OCI-LY1 (cell line): ENCODE measurements at regions not wholly inside any gene's neighbourhood (a gene's known extent, or its start where the extent isn't known, plus 50 kb on each side); places are given as distances from the start of the nearest gene placed in this dataset.

Source experiments
- H2AFZ ChIP-seq: fragments of 200-600 bp; sonication (generic), shearing (Covaris generic); 2 replicates; pipeline ENCODE4 v1.6.0; 2014; ENCODE audit warnings: antibody characterized with exemption, mild to moderate bottlenecking, low read length
- H3F3A ChIP-seq: fragments of 200-600 bp; sonication (generic), shearing (Covaris generic); 2 replicates; pipeline ENCODE4 v1.6.0; 2014; ENCODE audit warnings: mild to moderate bottlenecking, antibody characterized with exemption, low read length, moderate library complexity; ENCODE audit not compliant: insufficient read depth
- H3K27ac ChIP-seq: fragments of 200-600 bp; sonication (generic); 2 replicates; pipeline ENCODE4 v1.5.1; 2014; ENCODE audit warnings: low read length, mixed run types, mild to moderate bottlenecking, low read depth; ENCODE audit not compliant: poor library complexity, severe bottlenecking
- H3K27me3 ChIP-seq: fragments of 200-600 bp; sonication (generic); 2 replicates; pipeline ENCODE4 v1.6.0; 2014; ENCODE audit warnings: antibody characterized with exemption, mild to moderate bottlenecking, low read length, moderate library complexity; ENCODE audit not compliant: insufficient read depth
- H3K36me3 ChIP-seq: fragments of 200-600 bp; sonication (generic); 2 replicates; pipeline ENCODE4 v1.6.1; 2014; ENCODE audit warnings: mild to moderate bottlenecking, antibody characterized with exemption, low read length, moderate library complexity, mixed read lengths; ENCODE audit not compliant: insufficient read depth
- H3K4me1 ChIP-seq: fragments of 200-600 bp; sonication (generic); 2 replicates; pipeline ENCODE4 v1.5.1; 2014; ENCODE audit warnings: mild to moderate bottlenecking, low read length, moderate library complexity; ENCODE audit not compliant: insufficient read depth, severe bottlenecking
- H3K4me2 ChIP-seq: fragments of 200-600 bp; sonication (generic), shearing (Covaris generic); 2 replicates; pipeline ENCODE4 v1.6.1; 2014; ENCODE audit warnings: low read length
- H3K4me3 ChIP-seq: fragments of 200-600 bp; sonication (generic); 2 replicates; pipeline ENCODE4 v1.5.1; 2014; ENCODE audit warnings: low read length, low read depth, mild to moderate bottlenecking, mixed read lengths; ENCODE audit not compliant: poor library complexity, severe bottlenecking
- H3K79me2 ChIP-seq: fragments of 200-600 bp; shearing (Covaris generic); 2 replicates; pipeline ENCODE4 v1.6.1; 2016; ENCODE audit warnings: mixed run types, low read length, mixed read lengths; ENCODE audit not compliant: insufficient read depth
- H3K9ac ChIP-seq: fragments of 200-600 bp; sonication (generic), shearing (Covaris generic); 2 replicates; pipeline ENCODE4 v1.6.1; 2014; ENCODE audit warnings: mild to moderate bottlenecking, low read length, mixed read lengths
- H3K9me2 ChIP-seq: fragments of 200-600 bp; sonication (generic), shearing (Covaris generic); 2 replicates; pipeline ENCODE4 v1.6.1; 2014; ENCODE audit warnings: low read depth, mild to moderate bottlenecking, low read length, mixed read lengths
- H3K9me3 ChIP-seq: fragments of 200-600 bp; shearing (Covaris generic); 2 replicates; pipeline ENCODE4 v1.6.1; 2014; ENCODE audit warnings: low read length, mixed read lengths
- H4K20me1 ChIP-seq: fragments of 200-600 bp; sonication (generic), shearing (Covaris generic); 2 replicates; pipeline ENCODE4 v1.6.0; 2016; ENCODE audit warnings: mild to moderate bottlenecking, low read length; ENCODE audit not compliant: insufficient read depth
- EZH2 ChIP-seq: fragments of 200-600 bp; sonication (generic), shearing (Covaris generic); IDR thresholded peaks from 2 replicates; pipeline ENCODE4 v1.8.0; 2017; ENCODE audit warnings: borderline replicate concordance, mixed run types, mild to moderate bottlenecking, antibody characterized with exemption, low read length, moderate library complexity, mixed read lengths
- TF ChIP-seq, protein P1 (sequence below): fragments of 200-600 bp; sonication (generic), shearing (Covaris generic); IDR thresholded peaks from 2 replicates; pipeline ENCODE4 v1.5.1; 2017; ENCODE audit warnings: mild to moderate bottlenecking, antibody characterized with exemption, low read length, moderate library complexity, mixed read lengths

DNA sequence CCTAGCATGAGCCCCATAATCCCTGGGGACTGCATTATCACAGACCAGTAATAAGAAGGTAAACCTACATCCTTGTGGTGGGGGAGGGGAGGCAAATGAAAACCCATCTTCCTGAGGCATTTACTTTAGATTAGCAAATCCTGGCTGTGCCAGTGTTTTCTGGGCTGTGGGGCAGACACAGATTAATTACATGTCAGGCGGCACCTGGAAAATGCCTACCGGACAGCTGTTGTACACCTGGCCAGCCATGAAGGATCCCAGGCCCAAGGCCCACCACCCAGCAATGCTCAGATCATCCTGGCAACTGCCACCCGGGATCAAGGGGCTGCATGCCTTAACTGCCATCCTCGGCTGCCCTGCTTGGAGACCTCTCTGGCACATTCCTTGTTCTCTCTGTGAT is 59.1 kb upstream of the RASA2 start:
- TF ChIP-seq EZH2: no peak
- TF ChIP-seq, protein P1, sequence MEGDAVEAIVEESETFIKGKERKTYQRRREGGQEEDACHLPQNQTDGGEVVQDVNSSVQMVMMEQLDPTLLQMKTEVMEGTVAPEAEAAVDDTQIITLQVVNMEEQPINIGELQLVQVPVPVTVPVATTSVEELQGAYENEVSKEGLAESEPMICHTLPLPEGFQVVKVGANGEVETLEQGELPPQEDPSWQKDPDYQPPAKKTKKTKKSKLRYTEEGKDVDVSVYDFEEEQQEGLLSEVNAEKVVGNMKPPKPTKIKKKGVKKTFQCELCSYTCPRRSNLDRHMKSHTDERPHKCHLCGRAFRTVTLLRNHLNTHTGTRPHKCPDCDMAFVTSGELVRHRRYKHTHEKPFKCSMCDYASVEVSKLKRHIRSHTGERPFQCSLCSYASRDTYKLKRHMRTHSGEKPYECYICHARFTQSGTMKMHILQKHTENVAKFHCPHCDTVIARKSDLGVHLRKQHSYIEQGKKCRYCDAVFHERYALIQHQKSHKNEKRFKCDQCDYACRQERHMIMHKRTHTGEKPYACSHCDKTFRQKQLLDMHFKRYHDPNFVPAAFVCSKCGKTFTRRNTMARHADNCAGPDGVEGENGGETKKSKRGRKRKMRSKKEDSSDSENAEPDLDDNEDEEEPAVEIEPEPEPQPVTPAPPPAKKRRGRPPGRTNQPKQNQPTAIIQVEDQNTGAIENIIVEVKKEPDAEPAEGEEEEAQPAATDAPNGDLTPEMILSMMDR: no peak
- Histone ChIP-seq H3K79me2 (no peaks in the 10 kb centered on the region), H3K36me3 (peaks cover 39% of the 10 kb centered on the region), H3K27ac (no peak overlapping the region), H3K4me3 (no peak overlapping the region), H3K9ac (no peak overlapping the region), H3K27me3 (no peaks in the 10 kb centered on the region), H3K9me3 (no peaks in the 10 kb centered on the region), H3F3A (no peaks in the 10 kb centered on the region), H3K4me2 (no peak overlapping the region), H3K9me2 (no peaks in the 10 kb centered on the region), H4K20me1 (no peaks in the 10 kb centered on the region), H2AFZ (no peak overlapping the region), H3K4me1 (peaks cover 26% of the 10 kb centered on the region)

DNA sequence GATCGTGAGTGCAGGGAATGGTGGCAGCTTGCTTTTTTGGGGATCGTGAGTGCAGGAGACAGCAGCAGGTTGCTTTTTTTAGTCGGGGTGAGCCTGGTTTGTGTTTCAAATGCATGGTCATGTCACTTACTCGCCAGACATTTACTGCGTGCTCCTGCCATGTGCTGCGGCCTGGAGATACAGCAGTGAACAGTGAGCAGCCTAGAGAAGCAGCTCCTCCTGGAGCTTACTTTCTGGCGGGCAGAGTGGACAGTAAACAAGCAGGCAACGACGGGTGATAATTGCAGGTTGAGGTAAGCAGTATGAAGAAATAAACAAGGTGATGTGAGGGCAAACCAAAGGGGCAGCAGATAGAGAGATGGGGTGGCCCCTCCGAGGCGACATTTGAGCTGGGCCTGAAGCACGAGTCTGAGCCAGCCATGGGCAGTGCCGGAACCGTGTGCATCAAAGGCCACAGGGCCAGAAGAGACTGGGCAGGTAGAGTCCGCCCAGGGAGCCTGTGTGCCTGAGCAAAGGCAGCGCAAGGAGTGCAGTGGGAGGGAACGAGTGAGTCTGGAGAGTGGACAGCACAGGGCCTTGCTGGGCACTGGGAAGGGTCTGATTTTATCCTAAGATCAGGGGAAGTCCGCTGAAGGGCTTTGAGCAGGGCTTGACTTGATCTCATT is 57.3 kb upstream of the RASA2 start:
- H3K27me3 ChIP-seq: no peaks in the 10 kb centered on the region
- peaks cover 27% of the 10 kb centered on the region for H3K36me3 ChIP-seq
- H2AFZ ChIP-seq: no peak overlapping the region
- H3K9ac ChIP-seq: no peak overlapping the region
- TF ChIP-seq EZH2: no peak
- TF ChIP-seq, protein P1: no peak
- no peaks in the 10 kb centered on the region for H4K20me1 ChIP-seq
- no peaks in the 10 kb centered on the region for H3K9me3 ChIP-seq
- H3K4me3 ChIP-seq: no peak overlapping the region
- peaks cover 26% of the 10 kb centered on the region for H3K4me1 ChIP-seq
- no peak overlapping the region for H3K27ac ChIP-seq
- H3K4me2 ChIP-seq: no peak overlapping the region
- no peaks in the 10 kb centered on the region for H3K9me2 ChIP-seq
- H3K79me2 ChIP-seq: no peaks in the 10 kb centered on the region
- H3F3A ChIP-seq: no peaks in the 10 kb centered on the region

DNA sequence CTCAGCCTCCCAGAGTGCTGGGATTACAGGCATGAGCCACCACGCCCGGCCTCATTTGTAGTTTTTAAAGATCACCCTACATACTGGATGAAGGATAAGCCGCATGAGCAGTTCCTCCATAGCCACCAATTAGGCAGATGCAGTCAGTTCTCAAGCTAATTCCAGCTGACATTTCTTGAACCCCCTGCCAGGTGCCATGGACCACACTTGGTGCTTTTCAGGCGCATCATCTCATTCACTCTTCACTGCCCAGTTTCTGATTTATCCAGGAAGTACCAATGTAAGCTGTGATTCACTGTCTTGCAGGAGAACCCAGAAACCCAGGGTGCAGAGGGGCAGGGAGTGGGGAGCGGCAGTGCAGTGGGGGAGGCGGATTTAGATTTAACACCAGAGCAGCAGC is 56.5 kb upstream of the RASA2 start:
- H3K36me3 ChIP-seq: peaks cover 27% of the 10 kb centered on the region; the same call in 1 of the 2 replicates
- no peaks in the 10 kb centered on the region for H3F3A ChIP-seq
- no peak overlapping the region for H2AFZ ChIP-seq
- H4K20me1 ChIP-seq: no peaks in the 10 kb centered on the region
- H3K4me2 ChIP-seq: no peak overlapping the region
- TF ChIP-seq EZH2: no peak
- TF ChIP-seq, protein P1: no peak
- H3K9ac ChIP-seq: no peak overlapping the region
- no peaks in the 10 kb centered on the region for H3K79me2 ChIP-seq
- H3K27me3 ChIP-seq: no peaks in the 10 kb centered on the region
- no peaks in the 10 kb centered on the region for H3K9me3 ChIP-seq
- H3K4me1 ChIP-seq: peaks cover 19% of the 10 kb centered on the region
- H3K9me2 ChIP-seq: no peaks in the 10 kb centered on the region
- H3K4me3 ChIP-seq: no peak overlapping the region
- no peak overlapping the region for H3K27ac ChIP-seq
